ENCODE measurements at regions not wholly inside any gene's neighbourhood (a gene's known extent, or its start where the extent isn't known, plus 50 kb on each side); places are given as distances from the start of the nearest gene placed in this dataset.

- DNase-seq: no peak
These were observed 52.9 kb upstream of the PIK3CG start for GRCh38 chr7:106812027-106812643.

- DNase-seq: peak; percentile 64
These were observed 51.3 kb upstream of the PIK3CG start for GRCh38 chr7:106813705-106814305.

GRCh38 chr7:106814887-106815286, 50.2 kb upstream of the PIK3CG start:
- no peak for DNase-seq
